ENCODE measurements at regions not wholly inside any gene's neighbourhood (a gene's known extent, or its start where the extent isn't known, plus 50 kb on each side); places are given as distances from the start of the nearest gene placed in this dataset.

GRCh38 chr13:58018020-58018419 lies 386.5 kb downstream of the PCDH17 start:
- DNase-seq (ENCODE audit: low spot score): no peak
- Mint-ChIP-seq H3K4me1 (ENCODE audit: unreplicated experiment) (no peaks in the 10 kb centered on the region), H3K9me3 (ENCODE audit: unreplicated experiment) (no peaks in the 10 kb centered on the region), H3K36me3 (ENCODE audit: low read depth, unreplicated experiment) (no peaks in the 10 kb centered on the region), H3K27ac (ENCODE audit: unreplicated experiment) (no peak overlapping the region), H3K27me3 (ENCODE audit: unreplicated experiment) (no peaks in the 10 kb centered on the region), H3K4me3 (ENCODE audit: unreplicated experiment) (no peak overlapping the region)
- TF ChIP-seq, protein P1, sequence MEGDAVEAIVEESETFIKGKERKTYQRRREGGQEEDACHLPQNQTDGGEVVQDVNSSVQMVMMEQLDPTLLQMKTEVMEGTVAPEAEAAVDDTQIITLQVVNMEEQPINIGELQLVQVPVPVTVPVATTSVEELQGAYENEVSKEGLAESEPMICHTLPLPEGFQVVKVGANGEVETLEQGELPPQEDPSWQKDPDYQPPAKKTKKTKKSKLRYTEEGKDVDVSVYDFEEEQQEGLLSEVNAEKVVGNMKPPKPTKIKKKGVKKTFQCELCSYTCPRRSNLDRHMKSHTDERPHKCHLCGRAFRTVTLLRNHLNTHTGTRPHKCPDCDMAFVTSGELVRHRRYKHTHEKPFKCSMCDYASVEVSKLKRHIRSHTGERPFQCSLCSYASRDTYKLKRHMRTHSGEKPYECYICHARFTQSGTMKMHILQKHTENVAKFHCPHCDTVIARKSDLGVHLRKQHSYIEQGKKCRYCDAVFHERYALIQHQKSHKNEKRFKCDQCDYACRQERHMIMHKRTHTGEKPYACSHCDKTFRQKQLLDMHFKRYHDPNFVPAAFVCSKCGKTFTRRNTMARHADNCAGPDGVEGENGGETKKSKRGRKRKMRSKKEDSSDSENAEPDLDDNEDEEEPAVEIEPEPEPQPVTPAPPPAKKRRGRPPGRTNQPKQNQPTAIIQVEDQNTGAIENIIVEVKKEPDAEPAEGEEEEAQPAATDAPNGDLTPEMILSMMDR (IDR thresholded peaks at IDR 0.05; ENCODE audit: unreplicated experiment): no peak

GRCh38 chr13:58018865-58019264 lies 387.3 kb downstream of the PCDH17 start:
- Mint-ChIP-seq H3K9me3 (ENCODE audit: unreplicated experiment) (no peaks in the 10 kb centered on the region), H3K4me3 (ENCODE audit: unreplicated experiment) (no peak overlapping the region), H3K27ac (ENCODE audit: unreplicated experiment) (no peak overlapping the region), H3K36me3 (ENCODE audit: low read depth, unreplicated experiment) (no peaks in the 10 kb centered on the region), H3K27me3 (ENCODE audit: unreplicated experiment) (no peaks in the 10 kb centered on the region), H3K4me1 (ENCODE audit: unreplicated experiment) (no peaks in the 10 kb centered on the region)
- no peak for DNase-seq (ENCODE audit: low spot score)
- TF ChIP-seq, protein P1 (IDR thresholded peaks at IDR 0.05; ENCODE audit: unreplicated experiment): no peak

GRCh38 chr13:58024103-58024502 lies 392.6 kb downstream of the PCDH17 start:
- TF ChIP-seq, protein P1 (IDR thresholded peaks at IDR 0.05; ENCODE audit: unreplicated experiment): no peak
- H3K27me3 Mint-ChIP-seq (ENCODE audit: unreplicated experiment): no peaks in the 10 kb centered on the region
- no peaks in the 10 kb centered on the region for H3K4me1 Mint-ChIP-seq (ENCODE audit: unreplicated experiment)
- no peak for DNase-seq (ENCODE audit: low spot score)
- no peaks in the 10 kb centered on the region for H3K36me3 Mint-ChIP-seq (ENCODE audit: low read depth, unreplicated experiment)
- no peaks in the 10 kb centered on the region for H3K9me3 Mint-ChIP-seq (ENCODE audit: unreplicated experiment)
- no peak overlapping the region for H3K27ac Mint-ChIP-seq (ENCODE audit: unreplicated experiment)
- no peak overlapping the region for H3K4me3 Mint-ChIP-seq (ENCODE audit: unreplicated experiment)

GRCh38 chr13:58025821-58026220 lies 394.3 kb downstream of the PCDH17 start:
- Mint-ChIP-seq H3K27me3 (ENCODE audit: unreplicated experiment) (no peaks in the 10 kb centered on the region), H3K4me1 (ENCODE audit: unreplicated experiment) (no peaks in the 10 kb centered on the region), H3K4me3 (ENCODE audit: unreplicated experiment) (no peak overlapping the region), H3K27ac (ENCODE audit: unreplicated experiment) (no peak overlapping the region), H3K9me3 (ENCODE audit: unreplicated experiment) (no peaks in the 10 kb centered on the region), H3K36me3 (ENCODE audit: low read depth, unreplicated experiment) (no peaks in the 10 kb centered on the region)
- DNase-seq (ENCODE audit: low spot score): no peak
- TF ChIP-seq, protein P1 (IDR thresholded peaks at IDR 0.05; ENCODE audit: unreplicated experiment): no peak

GRCh38 chr13:58032676-58033460 lies 401.3 kb downstream of the PCDH17 start:
- no peaks in the 10 kb centered on the region for H3K4me1 Mint-ChIP-seq (ENCODE audit: unreplicated experiment)
- H3K9me3 Mint-ChIP-seq (ENCODE audit: unreplicated experiment): no peaks in the 10 kb centered on the region
- no peak for DNase-seq (ENCODE audit: low spot score)
- TF ChIP-seq, protein P1 (IDR thresholded peaks at IDR 0.05; ENCODE audit: unreplicated experiment): no peak
- no peak overlapping the region for H3K4me3 Mint-ChIP-seq (ENCODE audit: unreplicated experiment)
- H3K36me3 Mint-ChIP-seq (ENCODE audit: low read depth, unreplicated experiment): no peaks in the 10 kb centered on the region
- H3K27me3 Mint-ChIP-seq (ENCODE audit: unreplicated experiment): no peaks in the 10 kb centered on the region
- no peak overlapping the region for H3K27ac Mint-ChIP-seq (ENCODE audit: unreplicated experiment)

All from endothelial cell (in vitro differentiated cells).